NCI-H526 treated with DMSO at 0.1 percent for 48 hours (cell line): ENCODE measurements at regions not wholly inside any gene's neighbourhood (a gene's known extent, or its start where the extent isn't known, plus 50 kb on each side); places are given as distances from the start of the nearest gene placed in this dataset.
"Not testable (repeated sequence)": the region's sequence is repeated elsewhere in the genome, so short reads cannot be mapped to it uniquely, and the experiment has no call there.

Source experiments
- DNase-seq: peaks from one replicate; lab custom pipeline; 2025; lab: John Stamatoyannopoulos, UW

DNA sequence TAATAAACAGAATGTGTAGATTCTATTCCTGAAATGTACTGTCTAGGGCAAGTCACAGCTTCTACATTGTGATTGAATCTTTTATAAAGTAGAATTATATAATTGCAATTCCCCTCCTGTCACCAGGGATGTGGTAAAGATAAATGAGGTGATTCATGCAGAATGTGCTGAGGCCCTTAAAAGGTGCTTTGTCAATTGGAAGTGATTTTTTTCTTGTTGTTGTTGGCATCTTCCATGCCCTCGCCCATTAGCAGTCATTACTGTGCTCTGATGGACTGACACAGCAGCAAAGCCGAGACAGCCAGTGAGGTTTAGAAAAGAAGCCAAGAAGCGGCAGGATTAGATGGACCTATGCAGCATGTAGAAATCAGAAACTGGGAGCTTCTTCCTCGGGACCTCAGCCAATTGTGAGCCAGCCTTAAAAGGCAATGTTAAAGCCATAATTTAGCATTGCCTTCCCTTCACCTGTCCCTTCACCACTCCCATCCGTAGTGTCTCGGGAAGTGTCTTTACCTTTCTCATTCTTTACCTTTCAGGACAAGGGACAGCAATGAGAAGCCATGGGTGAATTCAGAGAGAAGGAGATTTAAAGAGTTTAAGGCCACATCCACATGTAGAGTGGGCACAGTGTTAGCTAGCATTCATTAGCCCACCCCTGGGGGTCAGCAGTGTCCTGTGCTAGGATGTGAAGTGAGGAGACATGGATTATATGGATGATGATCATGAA, 257.8 kb downstream of the PLK2 start:
- no peak for DNase-seq

DNA sequence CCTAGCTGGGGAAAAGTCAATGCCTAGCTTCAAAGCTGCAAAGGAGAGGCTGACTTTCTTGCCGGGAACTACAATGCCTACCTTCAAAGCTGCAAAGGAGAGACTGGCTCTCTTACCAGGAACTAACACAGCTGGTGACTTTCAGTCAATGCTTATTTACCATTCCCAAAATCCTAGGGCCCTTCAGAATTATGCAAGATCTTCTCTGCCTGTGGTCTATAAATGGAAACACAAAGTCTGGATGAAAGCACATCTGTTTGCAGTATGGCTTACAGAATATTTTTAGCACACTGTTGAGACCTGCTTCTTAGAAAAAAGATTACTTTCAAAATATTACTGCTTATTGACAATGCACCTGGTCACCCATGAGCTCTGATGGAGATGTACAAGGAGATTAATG, 259.4 kb downstream of the PLK2 start:
- DNase-seq, result no peak

DNA sequence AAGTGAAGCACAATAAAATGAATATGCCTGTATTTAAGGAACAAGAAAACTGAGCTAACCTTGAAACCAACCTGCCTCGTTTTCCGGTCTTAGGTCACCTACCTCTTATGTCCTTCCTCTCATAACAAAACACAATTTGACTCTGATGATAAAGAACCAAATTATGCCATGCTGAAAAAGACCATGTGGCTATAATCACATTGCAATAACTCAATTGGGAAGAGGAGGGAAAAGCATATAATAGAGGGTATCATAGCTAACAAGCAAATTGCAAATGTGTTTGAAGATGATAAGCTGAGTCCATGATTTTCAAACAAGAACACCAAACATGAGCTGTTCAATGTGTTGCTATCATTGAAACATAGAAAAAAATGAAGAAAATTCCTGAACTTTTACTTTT, 260.8 kb downstream of the PLK2 start:
- no peak for DNase-seq

DNA sequence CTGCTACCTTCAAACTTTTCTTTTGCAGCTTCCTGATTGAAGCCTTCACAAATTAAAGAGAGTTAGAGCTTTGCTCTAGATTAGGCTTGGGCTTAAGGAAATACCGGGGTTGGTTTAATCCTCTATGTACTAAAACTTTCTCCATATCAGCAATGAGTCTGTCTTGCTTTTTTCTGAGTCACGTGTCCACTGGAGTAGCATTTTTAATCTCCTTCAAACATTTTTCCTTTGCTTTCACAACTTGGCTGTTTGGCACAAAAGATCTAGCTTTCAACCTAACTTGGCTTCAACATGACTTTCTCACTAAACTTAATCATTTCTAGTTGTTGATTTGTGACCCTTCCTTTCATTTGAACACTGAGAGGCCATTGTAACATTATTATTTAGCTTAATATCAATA, 261.6 kb downstream of the PLK2 start:
- no peak for DNase-seq

DNA sequence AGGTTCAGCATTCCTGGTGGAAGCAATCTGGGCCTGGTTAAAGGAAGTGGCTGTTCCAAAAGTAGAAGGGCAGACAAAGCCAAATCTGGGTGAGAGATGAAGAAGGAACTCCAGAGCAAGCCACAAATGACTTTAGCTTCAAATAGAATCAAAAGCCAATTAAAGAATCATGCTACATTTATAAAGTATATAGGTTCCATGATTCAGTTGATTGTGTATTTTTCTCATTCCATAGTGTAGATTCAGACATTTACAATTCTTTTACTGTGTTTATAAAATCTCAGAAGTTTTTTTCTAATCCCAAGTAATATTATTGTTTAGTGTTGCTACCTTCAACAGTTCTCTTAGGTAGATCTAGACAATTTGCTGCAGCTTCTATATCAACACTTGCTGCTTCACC, 262.0 kb downstream of the PLK2 start:
- DNase-seq, result no peak

DNA sequence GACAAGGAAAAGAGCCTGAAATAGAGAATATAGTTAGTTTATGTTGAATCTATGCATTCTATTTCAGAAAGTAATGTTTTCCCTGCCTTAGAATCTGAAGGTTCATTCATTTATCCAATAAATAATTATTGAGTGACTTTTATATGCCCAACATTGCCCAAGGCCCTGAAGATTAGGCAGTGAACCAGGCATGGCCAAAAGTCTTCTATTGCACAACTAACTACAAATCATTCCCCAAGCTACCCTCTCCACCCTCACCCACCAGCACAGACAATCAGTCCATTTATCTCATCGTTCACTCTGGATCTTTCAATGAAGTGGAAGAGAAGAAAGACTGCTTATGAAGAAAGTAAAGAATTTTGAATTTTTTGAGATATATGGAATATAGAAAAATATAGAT, 268.4 kb downstream of the PLK2 start:
- DNase-seq, result no peak

DNA sequence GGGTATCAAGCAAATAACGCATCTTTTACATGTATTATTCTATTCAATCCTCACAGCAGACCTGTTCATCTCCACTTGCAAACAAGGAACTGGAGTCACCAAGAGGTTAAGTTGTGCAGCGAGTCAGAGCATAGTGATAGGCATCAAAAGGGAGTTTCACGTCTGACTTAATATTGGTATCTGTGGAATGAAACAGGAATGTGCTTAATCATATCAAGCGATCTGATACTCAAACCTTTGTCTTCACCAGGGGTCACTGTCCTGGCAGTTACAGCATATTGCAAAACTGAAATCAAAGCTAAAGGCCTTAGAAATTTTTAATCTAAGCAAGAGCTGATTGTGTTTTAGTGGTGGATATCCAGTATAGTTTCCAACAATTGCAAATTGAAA, 271.6 kb downstream of the PLK2 start:
- DNase-seq, result no peak

DNA sequence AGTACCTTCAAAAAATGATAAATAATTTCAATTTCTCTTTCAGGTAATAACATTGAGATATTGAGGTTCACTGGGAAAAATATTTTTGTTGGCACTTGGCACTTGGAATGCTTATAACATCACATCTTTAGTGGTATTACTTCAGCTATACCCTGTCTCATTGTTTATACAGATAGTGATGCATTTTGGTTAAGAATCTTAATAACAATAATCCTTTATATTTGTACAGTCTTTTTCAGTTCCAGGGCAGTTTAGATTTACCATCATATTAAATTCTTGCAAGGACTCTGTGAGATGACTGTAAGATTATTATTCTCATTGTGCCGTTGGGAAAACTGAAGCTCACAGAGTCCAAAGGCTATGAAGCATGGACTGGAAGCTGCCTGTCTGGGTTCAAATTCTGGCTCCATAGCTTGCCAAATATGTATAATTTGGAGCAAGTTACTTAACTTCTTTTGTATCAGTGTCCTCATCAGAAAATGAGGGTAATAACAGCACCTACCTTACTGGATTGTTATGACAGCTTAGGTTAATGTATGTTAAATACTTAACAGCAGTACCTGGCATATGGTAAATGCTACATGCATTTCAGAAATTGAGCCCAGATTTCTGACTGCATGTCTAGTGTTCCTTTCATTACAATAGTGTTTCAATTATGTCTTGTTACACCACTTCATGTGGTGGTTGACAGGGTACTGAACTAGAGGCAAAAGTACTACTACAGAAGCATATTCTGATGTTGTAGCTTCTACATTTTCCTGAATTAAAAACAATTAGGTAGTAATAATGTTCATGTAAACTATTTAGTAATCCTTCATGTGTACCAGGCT, 272.2 kb downstream of the PLK2 start:
- DNase-seq, result no peak

DNA sequence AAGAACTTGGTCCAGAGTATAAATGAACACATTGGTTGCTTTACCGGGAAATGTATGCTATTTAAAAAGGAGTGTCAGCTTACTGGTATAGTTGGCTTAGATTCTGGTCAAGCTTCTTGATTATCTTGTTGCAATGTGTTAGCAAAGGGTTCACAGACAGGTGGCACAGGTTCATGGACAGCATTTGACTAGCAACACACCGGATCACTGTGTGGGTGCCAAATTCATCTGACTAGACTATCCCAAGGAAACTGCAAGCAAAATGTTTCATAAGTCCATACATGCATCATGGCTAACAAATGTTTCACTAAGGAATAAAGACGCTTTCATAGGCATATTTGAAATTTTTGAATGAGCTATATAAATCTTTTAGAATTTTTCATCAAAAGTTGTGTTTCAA, 274.1 kb downstream of the PLK2 start:
- DNase-seq, result no peak

DNA sequence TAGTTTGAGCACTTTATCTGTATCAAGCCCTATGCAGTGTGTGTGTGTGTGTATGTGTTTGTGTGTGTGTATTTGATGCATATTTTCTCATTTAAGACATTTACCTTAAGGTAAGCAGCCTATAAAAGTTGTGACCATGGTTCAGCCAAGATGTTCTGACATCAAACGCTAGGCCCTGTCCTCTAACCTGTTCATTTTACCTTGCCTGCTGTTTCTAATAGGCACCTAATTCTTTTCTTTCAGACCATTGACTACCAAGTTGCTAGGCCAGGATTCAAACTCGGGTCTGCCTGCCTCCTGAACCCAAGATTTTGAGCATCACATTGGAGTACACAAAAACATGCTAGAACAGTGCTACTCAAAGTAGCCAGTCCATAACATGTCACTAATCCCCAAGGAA, 274.5 kb downstream of the PLK2 start:
- no peak for DNase-seq

DNA sequence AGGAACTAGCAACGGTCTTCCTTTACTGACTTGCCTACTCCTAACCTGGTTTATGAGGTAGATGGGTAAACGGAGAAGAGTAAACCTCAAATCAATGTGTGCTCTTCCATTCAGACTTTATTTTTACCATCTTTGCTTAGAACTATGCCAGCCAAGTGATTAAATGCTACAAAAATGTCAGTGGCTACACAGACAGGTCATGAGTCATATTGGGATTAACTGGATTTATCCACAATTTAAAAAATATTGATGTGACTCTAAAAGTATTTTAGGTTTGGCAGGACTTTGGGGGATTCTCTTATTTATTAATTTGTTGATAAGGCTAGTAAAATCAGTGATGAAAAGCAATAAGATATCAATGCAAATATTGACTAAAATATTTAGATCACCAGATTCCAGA, 275.0 kb downstream of the PLK2 start:
- DNase-seq, result no peak

DNA sequence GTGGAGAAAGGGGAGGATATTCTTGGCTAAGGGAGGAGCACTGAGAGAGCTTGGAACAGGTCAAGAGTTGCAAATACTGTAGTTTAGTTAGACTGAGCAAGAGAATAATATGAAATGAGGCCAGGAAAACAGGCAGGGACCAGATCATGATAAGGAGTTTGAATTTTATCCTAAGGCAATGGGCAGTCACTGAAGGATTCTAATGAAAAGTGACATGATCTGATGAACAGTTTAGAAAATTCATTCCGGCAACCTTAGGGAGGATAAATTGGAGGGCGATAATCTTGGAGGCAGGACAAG, 276.1 kb downstream of the PLK2 start:
- DNase-seq, result no peak

DNA sequence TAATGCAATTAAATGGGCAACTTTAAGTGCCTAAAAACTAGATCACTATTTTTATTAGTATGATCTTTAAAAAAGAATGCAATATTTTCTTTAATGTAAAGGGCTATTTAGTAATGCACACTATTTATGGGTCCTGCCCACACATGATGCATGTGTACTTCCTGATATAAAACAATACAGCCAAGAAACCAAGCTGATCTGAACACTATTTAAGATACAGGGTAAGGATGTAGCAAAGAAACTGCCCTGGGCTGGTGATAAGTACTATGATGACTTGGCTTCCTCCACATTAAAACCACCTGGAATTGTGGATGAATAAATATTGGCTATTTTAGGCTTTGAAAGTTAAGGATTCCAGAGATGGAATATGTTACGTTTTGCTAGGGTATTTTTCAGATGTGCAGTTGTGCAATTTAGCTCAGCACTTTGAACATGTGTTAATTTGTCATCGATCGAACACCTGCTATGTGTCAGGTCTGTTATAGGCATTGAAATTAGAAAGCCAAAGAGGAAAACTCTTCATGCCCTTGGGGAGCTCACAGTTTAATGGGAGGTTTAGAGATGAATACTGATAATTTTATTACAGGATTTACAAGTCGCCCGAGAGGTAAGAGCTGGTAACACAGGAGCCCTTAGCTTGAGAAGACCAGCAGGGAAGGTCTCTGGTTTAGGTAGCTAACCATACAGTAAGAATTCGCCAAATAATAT, 276.7 kb downstream of the PLK2 start:
- DNase-seq, result no peak

DNA sequence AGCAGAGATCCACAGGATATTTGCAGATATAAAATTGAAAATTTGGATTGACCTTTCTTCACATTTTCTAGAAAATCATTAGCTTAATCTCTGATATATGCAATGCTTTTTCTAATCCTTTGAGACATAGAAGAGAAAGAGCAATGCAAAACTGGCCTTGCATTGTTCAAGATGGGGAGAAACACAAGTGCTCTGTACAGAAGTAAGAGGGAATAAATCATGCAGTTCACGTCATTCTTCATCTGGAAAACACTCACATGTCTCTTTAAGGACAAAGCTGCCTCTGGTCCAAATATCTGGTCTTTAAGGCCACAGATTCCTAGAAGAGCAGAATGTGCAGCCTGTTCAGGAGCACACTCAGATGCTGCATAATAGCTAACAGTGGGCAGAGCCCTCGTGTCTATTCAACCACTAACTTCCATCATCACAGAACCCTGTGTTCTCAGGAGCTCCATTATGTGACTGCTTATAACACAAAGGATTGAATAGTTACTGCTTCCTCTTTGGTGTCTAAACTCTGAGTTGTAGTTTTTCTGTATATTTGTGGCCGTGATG, 277.5 kb downstream of the PLK2 start:
- DNase-seq, result no peak

DNA sequence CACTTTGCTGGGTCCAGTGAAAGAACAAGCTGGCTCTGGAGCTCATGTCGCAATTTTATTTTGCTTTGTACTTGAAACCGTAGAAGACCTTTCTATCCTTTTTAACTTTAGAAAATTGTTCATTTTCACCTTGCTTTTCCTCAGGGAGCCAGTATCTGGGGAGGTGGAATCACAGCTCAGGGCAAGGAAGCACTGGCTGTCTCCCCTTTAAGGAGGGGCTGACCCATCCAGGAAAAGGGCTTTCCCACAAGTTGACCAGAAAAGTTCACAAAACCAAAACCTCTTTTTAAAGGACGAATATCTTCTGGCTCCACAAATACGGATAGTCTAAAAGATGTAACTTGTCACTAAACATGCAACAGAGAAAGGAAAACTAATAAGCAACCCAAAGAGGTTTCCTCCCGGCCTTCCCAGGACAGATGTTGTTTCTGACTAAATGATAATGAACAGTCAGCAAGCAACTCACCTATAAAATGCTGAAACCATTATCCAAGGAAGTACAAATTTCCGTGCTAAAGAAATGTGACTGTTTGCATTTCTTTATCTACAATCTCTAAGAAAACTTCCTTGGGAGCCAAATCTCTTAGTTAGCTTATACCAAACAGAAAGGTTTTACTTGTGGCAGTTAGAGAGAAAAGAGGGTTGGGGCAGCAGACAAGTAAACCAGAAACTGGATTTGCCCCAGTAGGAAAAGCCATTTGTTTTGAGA, 278.2 kb downstream of the PLK2 start:
- DNase-seq, result no peak

DNA sequence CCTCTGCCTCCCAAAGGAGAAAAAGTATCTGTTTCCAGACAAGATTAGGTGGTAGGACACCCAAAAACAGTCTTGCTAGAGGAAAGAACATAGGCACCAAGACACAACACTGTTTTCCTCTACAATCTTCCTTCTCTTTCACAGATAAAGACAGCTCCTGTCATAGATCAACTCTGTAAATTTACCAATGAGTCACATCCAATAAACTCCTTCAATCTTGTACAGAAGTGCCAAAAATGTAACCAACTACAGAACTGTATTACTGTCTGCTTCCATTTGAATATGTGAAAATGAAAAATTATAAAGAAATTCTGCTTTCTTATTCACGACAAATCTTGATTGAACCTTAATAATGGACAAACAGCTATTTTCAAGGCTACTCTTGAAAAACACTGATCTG, 286.9 kb downstream of the PLK2 start:
- DNase-seq, result no peak

DNA sequence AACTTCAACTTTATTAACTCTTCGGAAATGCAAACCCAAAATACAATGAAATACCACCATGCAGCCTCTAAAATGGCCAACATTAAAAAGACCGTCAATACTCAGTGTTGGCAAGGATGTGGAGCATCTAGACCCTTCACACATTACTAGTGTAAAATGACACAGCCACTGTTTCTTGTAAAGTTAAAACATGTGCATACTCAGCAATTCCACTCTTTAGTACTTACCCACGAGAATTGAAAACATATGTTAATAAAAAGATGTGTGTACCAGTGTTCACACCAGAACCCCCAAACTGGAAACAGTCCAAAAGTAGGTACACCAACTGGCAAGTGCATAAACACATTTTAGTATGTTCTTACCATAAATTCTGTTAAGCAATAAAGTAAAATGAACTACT, 294.7 kb downstream of the PLK2 start:
- no peak for DNase-seq

DNA sequence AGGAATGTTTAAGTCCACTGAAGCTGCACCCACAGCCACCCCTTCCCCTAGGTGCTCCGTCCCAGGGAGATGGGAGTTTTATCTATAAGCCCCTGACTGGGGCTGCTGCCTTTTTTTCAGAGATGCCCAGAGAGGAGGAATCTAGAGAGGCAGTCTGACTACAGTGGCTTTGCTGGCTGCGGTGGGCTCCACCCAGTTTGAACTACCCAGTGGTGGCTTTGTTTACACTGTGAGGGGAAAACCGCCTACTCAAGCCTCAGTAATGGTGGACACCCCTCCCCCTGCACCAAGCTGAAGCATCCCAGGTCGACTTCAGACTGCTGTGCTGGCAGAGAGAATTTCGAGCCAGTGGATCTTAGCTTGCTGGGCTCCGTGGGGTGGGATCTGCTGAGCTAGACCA, 298.0 kb downstream of the PLK2 start:
- DNase-seq, result not testable (repeated sequence)

DNA sequence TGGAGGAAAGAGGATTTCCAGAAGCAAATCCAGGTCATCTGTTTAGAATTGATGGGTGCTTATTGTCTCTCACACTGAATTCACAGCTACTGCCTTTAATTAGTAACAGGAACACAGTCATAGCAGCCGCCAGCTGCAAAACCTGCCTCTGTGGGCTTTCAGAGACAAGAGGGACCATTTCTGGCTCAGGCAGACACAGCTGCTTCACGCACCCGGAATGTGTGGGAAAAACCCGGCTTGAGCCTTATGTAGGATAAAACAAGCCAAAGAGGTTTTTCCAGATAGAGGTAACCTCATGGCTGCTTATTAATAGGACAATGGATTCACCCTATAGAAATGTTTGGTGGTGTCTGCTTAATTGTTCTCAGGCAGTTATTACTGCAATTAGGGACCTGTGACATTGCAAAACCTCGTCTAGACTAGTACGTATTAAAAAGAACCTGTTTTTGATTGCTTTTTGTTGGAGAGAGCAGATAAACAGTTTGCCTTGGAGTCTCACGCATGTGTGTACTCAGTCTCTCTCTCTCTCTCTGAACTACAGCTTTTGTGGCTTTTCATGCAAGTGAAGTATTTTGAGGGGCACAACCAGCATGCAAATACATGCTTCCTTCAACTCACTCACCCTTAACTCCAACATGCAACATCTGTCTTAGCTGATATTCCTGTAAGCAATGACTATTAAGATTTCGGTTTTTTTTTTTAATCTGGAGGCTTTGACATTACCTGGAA, 302.7 kb downstream of the PLK2 start:
- DNase-seq, result no peak

DNA sequence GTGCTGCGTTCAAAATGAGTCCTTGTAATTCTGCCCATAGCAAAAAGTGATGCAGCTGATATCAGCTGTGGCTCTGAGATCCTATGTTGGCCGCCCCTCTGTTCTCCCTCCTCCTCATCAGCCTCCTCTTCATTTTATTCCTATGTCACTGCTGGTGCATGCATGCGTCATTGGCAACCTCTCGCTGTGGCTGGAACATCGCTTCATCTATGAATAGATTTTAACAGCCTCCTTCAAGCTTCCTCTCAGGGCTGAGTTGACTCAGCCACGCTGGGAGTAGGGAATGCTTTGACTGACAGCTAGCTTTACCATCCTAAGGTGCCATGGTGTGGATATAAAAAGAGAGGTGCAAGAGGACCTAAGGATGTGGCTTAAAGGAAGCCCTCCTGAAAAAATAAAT, 303.5 kb downstream of the PLK2 start:
- DNase-seq, result no peak

DNA sequence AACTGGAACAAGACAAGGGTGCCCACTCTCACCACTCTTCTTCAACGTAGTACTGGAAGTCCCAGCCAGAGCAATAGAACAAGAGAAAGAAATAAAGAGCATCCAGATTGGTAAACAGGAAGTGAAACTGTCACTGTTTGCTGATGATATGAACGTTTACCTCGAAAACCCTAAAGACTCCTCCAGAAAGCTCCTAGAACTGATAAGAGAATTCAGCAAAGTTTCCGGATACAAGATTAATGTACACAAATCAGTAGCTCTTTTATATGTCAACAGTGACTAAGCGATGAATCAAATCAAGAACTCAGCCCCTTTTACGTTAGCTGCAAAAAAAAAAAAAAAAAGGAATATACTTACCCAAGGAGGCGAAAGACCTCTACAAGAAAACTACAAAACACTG, 306.6 kb downstream of the PLK2 start:
- no peak for DNase-seq

DNA sequence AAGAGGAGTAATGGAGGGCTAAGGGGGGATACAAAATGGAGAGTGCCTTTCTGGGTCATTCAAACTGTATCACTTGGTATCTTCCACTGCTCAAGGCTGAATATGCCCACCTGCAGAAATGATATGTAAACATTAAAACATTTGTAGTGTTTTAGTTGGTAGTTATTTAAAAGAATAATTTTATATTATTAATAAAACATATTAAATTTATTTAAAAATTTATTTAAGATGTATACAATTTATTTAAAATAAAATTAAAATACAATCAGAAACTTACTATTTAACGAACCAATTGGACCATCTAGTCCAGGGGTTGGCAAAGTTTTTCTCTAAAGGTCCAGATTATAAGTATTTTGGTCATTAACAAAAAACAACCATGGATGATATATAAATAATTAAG, 308.5 kb downstream of the PLK2 start:
- DNase-seq, result no peak
